DND-41 (cell line): ENCODE measurements at regions not wholly inside any gene's neighbourhood (a gene's known extent, or its start where the extent isn't known, plus 50 kb on each side); places are given as distances from the start of the nearest gene placed in this dataset.

Source experiments
- ATAC-seq: fragments of 200-7000 bp; cut with Tn5 transposase; 3 replicates; pipeline ENCODE4 v1.9.1; 2021; ENCODE audit warnings: low read depth; ENCODE audit not compliant: insufficient read depth
- DNase-seq: peaks from one replicate; pipeline ENCODE4 v3.0.0-alpha.2; 2020
- H2AFZ ChIP-seq: 2 replicates; pipeline ENCODE4 v1.6.0; 2012; ENCODE audit warnings: low read depth, low read length
- H3K27ac ChIP-seq: 2 replicates; pipeline ENCODE4 v1.5.1; 2012; ENCODE audit warnings: low read length, inconsistent platforms
- H3K27me3 ChIP-seq: fragments of 200-600 bp; sonication (generic); 2 replicates; pipeline ENCODE4 v1.6.0; 2012; ENCODE audit warnings: low read length, mild to moderate bottlenecking, inconsistent platforms; ENCODE audit not compliant: insufficient read depth, poor library complexity
- H3K36me3 ChIP-seq: 2 replicates; pipeline ENCODE4 v1.5.1; 2012; ENCODE audit warnings: low read length, inconsistent platforms; ENCODE audit not compliant: insufficient read depth
- H3K4me1 ChIP-seq: 2 replicates; pipeline ENCODE4 v1.5.1; 2012; ENCODE audit warnings: mild to moderate bottlenecking, low read length; ENCODE audit not compliant: insufficient read depth
- H3K4me2 ChIP-seq: 2 replicates; pipeline ENCODE4 v1.6.0; 2012; ENCODE audit warnings: mild to moderate bottlenecking, moderate library complexity, low read length, inconsistent platforms; ENCODE audit not compliant: insufficient read depth
- H3K4me3 ChIP-seq, 2 experiments: fragments of 200-600 bp in 1 of 2; shearing (Covaris generic) in 1 of 2; 2 replicates each; pipeline ENCODE4 v1.5.1; 2012 to 2016; ENCODE audit warnings: inconsistent platforms in 2 of 2, low read length in 2 of 2, mild to moderate bottlenecking in 2 of 2, low read depth in 1 of 2, moderate library complexity in 1 of 2
- H3K79me2 ChIP-seq: 2 replicates; pipeline ENCODE4 v1.6.0; 2012; ENCODE audit warnings: low read length, inconsistent platforms; ENCODE audit not compliant: insufficient read depth
- H3K9ac ChIP-seq: 2 replicates; pipeline ENCODE4 v1.6.0; 2012; ENCODE audit warnings: low read depth, mild to moderate bottlenecking, inconsistent platforms, low read length, moderate library complexity
- H3K9me3 ChIP-seq: 2 replicates; pipeline ENCODE4 v1.5.1; 2012; ENCODE audit warnings: low read length, moderate library complexity, mild to moderate bottlenecking, inconsistent platforms; ENCODE audit not compliant: insufficient read depth, severe bottlenecking
- H4K20me1 ChIP-seq: 2 replicates; pipeline ENCODE4 v1.6.0; 2012; ENCODE audit warnings: low read length; ENCODE audit not compliant: insufficient read depth
- EZH2 ChIP-seq: IDR thresholded peaks from 3 replicates; pipeline ENCODE4 v1.6.1; 2012; ENCODE audit warnings: borderline replicate concordance, low read depth, mild to moderate bottlenecking, moderate library complexity, low read length, inconsistent platforms; ENCODE audit not compliant: severe bottlenecking
- TF ChIP-seq, protein P1 (sequence below): IDR thresholded peaks from 2 replicates; pipeline ENCODE4 v1.5.1; 2012; ENCODE audit warnings: borderline replicate concordance, low read length, moderate library complexity, mild to moderate bottlenecking; ENCODE audit not compliant: poor library complexity, severe bottlenecking; ENCODE audit errors: extremely low read depth

DNA sequence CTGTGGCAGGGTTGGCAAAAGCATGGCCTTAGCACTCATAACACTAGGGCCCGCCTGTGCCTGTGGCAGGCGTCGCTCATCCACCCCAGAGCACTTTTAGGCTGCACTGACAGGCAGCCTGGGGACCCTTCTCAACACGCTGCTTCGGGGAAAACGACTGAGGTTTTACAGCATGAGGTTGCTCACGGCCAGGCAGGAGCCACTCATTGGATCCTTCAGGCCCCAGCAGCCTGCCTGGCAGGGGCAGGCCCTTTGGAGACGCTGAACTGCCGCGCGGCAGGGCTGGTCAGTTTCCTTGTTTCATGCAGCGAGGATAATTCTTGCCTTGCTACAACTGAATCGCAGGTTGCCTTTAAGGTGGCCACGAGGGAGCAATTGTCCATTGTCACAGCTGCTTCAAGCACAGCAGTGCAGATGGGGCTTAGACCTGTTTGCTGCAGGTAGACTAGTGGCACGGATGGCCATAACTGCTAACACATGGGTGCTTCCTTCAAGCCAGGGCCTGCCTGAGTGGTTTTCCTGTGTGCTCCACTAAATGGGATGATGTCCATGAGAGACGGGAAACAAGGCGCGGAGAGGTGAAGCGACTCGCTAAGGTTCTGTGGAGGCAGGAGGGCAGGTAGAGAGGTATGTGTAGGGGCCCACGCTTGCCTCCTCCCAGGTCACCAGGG, 49.9 kb upstream of the HS6ST1 start:
- no peaks in the 10 kb centered on the region for H3K4me1 ChIP-seq
- no peak overlapping the region for H3K27ac ChIP-seq
- no peaks in the 10 kb centered on the region for H4K20me1 ChIP-seq
- no peak overlapping the region for H3K9ac ChIP-seq
- H2AFZ ChIP-seq = no peak overlapping the region
- no peak for DNase-seq
- no peaks in the 10 kb centered on the region for H3K27me3 ChIP-seq
- H3K4me2 ChIP-seq = no peak overlapping the region
- H3K4me3 ChIP-seq = no peak overlapping the region
- no peaks in the 10 kb centered on the region for H3K36me3 ChIP-seq
- no peaks in the 10 kb centered on the region for H3K9me3 ChIP-seq
- no peak for ATAC-seq
- TF ChIP-seq, protein P1, sequence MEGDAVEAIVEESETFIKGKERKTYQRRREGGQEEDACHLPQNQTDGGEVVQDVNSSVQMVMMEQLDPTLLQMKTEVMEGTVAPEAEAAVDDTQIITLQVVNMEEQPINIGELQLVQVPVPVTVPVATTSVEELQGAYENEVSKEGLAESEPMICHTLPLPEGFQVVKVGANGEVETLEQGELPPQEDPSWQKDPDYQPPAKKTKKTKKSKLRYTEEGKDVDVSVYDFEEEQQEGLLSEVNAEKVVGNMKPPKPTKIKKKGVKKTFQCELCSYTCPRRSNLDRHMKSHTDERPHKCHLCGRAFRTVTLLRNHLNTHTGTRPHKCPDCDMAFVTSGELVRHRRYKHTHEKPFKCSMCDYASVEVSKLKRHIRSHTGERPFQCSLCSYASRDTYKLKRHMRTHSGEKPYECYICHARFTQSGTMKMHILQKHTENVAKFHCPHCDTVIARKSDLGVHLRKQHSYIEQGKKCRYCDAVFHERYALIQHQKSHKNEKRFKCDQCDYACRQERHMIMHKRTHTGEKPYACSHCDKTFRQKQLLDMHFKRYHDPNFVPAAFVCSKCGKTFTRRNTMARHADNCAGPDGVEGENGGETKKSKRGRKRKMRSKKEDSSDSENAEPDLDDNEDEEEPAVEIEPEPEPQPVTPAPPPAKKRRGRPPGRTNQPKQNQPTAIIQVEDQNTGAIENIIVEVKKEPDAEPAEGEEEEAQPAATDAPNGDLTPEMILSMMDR = no peak
- TF ChIP-seq EZH2 = no peak
- H3K79me2 ChIP-seq = no peaks in the 10 kb centered on the region

DNA sequence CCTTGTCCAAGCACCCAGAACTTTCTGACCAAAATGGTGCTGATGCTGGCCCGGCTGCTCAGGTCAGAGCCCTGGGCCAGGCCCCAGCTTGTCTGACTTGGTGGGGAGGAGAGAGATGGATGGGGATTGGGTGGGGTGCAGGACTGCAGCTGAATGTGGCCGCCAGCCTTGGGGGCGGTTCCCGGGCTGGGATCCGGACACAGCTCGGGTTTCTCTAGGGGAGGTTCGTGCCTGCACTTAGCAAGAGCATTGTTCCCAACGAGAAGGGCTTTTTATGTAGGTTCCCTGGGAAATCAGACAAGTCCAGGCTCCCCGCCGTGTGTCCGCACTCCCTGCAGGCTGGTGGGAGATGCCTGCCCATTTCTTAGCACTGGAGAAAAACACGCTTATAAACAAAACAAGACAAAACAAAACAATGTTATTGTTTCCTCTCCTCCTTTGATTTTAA, 50.5 kb upstream of the HS6ST1 start:
- no peaks in the 10 kb centered on the region for H3K79me2 ChIP-seq
- H3K27ac ChIP-seq = no peak overlapping the region
- H3K36me3 ChIP-seq = no peaks in the 10 kb centered on the region
- DNase-seq (no peak), ATAC-seq (no peak)
- H3K4me2 ChIP-seq = no peak overlapping the region
- H4K20me1 ChIP-seq = no peaks in the 10 kb centered on the region
- H3K4me1 ChIP-seq = no peaks in the 10 kb centered on the region
- H3K9me3 ChIP-seq = no peaks in the 10 kb centered on the region
- no peak overlapping the region for H2AFZ ChIP-seq
- TF ChIP-seq, protein P1 = no peak
- TF ChIP-seq EZH2 = no peak
- H3K9ac ChIP-seq = no peak overlapping the region
- H3K4me3 ChIP-seq = no peak overlapping the region
- no peaks in the 10 kb centered on the region for H3K27me3 ChIP-seq

DNA sequence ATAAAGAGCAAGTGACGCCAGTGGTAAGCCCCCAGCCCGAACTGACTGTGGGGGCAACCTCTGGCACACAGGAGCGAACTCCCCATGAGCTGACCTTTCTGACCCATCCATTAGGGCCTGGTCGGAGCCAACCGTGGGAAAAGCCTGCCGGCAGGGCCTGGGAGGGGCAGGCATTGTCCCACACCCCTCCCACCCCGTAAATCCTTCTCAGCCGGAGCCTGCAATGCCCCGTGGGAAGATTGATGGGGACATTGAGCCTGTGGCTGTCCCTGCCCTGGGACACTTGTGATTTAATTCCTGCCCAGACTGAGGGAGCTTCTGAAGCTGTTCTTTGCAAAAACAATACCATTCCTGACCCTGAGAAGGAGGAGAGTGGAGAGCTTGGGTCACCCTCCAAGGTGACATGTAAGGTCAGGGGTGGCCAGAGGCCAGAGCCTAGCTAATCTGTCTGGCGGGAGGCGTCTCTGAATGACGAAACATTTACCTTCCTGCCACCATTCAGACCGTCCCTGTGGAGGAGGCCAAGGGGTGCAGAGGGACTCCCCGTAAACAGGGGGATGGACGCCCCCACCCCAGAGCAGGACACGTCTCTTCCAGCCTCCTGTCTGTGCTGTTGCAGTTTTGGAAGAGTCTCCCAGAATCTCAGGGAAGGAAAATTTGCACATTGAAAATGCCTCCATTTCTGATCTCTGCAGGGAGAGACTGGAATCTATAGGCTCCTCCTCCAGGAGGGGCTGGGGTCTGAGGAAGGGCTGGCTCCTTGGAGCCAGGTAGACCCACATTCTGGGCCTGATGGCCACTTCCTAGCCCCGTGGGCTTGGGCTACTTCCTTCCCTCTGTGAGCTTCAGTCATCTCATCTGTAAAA, 51.2 kb upstream of the HS6ST1 start:
- H3K4me3 ChIP-seq = no peak overlapping the region
- H2AFZ ChIP-seq = no peak overlapping the region
- H3K27ac ChIP-seq = no peak overlapping the region
- no peaks in the 10 kb centered on the region for H3K79me2 ChIP-seq
- no peak overlapping the region for H3K4me2 ChIP-seq
- ATAC-seq = no peak
- no peaks in the 10 kb centered on the region for H3K9me3 ChIP-seq
- no peak overlapping the region for H3K9ac ChIP-seq
- no peaks in the 10 kb centered on the region for H3K4me1 ChIP-seq
- TF ChIP-seq, protein P1 = no peak
- no peak for TF ChIP-seq EZH2
- H3K36me3 ChIP-seq = no peaks in the 10 kb centered on the region
- no peak for DNase-seq
- no peaks in the 10 kb centered on the region for H4K20me1 ChIP-seq
- H3K27me3 ChIP-seq = no peaks in the 10 kb centered on the region
